ENCODE measurements at regions not wholly inside any gene's neighbourhood (a gene's known extent, or its start where the extent isn't known, plus 50 kb on each side); places are given as distances from the start of the nearest gene placed in this dataset.

DNA sequence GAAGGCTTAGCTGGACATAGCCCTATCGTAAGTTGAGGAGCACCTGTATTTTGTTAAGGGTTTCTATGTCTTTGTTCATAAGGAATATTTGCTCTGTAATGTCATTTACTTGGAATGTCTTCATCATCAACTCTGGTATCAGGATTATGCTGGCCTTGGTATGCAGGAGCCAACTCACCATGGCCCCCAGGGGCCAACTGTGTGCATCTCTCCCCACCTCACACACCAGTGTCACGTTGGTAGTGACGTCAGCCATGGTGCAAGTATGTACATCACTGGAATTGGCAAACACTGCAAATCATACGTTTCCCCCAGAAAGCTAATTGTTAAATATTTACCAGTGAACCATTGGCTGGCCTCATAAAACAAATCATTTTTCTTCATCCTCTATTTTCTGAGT lies 70.8 kb downstream of the YTHDF1 start:
- intact Hi-C loops (cut with micrococcal nuclease; ENCODE audit: unreplicated experiment) = no loop called here
- no TSS peak for BruUV-seq (replicated peaks)
- Histone ChIP-seq H3K27ac (ENCODE audit: low read length) (no peak overlapping the region), H3K27me3 (ENCODE audit: control insufficient read depth, insufficient read depth, low read length) (peaks cover 8% of the 10 kb centered on the region; the same call in 1 of the 2 replicates), H3K36me3 (ENCODE audit: control insufficient read depth, insufficient read depth, low read length) (no peaks in the 10 kb centered on the region), H3K4me1 (ENCODE audit: control insufficient read depth, insufficient read depth, low read length) (no peaks in the 10 kb centered on the region), H3K4me3 (ENCODE audit: low read depth in 2 of 2, low read length in 2 of 2) (no peak overlapping the region), H3K9me3 (ENCODE audit: control insufficient read depth, insufficient read depth, low read depth, low read length) (no peaks in the 10 kb centered on the region; the same call in 1 of the 2 replicates)
- ATAC-seq (no peak), DNase-seq (ENCODE audit: low read depth, low spot score) (no peak)
- CTCF ChIA-PET = no interaction called here
- TF ChIP-seq, protein P1, sequence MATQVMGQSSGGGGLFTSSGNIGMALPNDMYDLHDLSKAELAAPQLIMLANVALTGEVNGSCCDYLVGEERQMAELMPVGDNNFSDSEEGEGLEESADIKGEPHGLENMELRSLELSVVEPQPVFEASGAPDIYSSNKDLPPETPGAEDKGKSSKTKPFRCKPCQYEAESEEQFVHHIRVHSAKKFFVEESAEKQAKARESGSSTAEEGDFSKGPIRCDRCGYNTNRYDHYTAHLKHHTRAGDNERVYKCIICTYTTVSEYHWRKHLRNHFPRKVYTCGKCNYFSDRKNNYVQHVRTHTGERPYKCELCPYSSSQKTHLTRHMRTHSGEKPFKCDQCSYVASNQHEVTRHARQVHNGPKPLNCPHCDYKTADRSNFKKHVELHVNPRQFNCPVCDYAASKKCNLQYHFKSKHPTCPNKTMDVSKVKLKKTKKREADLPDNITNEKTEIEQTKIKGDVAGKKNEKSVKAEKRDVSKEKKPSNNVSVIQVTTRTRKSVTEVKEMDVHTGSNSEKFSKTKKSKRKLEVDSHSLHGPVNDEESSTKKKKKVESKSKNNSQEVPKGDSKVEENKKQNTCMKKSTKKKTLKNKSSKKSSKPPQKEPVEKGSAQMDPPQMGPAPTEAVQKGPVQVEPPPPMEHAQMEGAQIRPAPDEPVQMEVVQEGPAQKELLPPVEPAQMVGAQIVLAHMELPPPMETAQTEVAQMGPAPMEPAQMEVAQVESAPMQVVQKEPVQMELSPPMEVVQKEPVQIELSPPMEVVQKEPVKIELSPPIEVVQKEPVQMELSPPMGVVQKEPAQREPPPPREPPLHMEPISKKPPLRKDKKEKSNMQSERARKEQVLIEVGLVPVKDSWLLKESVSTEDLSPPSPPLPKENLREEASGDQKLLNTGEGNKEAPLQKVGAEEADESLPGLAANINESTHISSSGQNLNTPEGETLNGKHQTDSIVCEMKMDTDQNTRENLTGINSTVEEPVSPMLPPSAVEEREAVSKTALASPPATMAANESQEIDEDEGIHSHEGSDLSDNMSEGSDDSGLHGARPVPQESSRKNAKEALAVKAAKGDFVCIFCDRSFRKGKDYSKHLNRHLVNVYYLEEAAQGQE (IDR thresholded peaks at IDR 0.05; ENCODE audit: insufficient read depth in 1 of 2, low read depth in 2 of 2, low read length in 1 of 2) = no peak
- no peak for TF ChIP-seq POLR2AphosphoS5 (IDR thresholded peaks at IDR 0.05; ENCODE audit: low read depth, low read length)
- in situ Hi-C loops (cut with HindIII; ENCODE audit: low pct_unique_long_range_greater_than_20kb, low sequenced_read_pairs) = no loop called here
- POLR2A ChIA-PET = no interaction called here

DNA sequence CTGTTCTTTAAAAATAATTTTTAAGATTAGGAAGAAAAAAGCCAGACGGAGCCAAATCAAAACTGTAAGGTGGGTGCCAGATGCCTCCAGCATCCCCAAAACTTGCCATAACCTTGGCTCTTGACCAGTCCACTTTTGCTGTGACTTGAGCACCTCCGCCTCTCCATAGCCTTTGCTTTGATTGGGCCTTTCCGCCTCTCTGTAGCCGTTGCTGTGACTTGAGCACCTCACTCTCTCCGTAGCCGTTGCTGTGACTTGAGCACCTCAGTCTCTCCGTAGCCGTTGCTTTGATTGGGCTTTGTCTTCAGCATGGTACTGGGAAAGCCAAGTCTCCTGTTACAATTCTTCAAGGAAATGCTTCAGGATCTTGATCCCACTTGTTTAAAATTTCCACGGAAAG lies 73.0 kb downstream of the YTHDF1 start:
- in situ Hi-C loops (cut with HindIII; ENCODE audit: low pct_unique_long_range_greater_than_20kb, low sequenced_read_pairs) = no loop called here
- intact Hi-C loops (cut with micrococcal nuclease; ENCODE audit: unreplicated experiment) = no loop called here
- Histone ChIP-seq H3K4me3 (ENCODE audit: low read depth in 2 of 2, low read length in 2 of 2) (no peak overlapping the region), H3K27me3 (ENCODE audit: control insufficient read depth, insufficient read depth, low read length) (peaks cover 12% of the 10 kb centered on the region), H3K4me1 (ENCODE audit: control insufficient read depth, insufficient read depth, low read length) (no peaks in the 10 kb centered on the region), H3K27ac (ENCODE audit: low read length) (no peak overlapping the region), H3K9me3 (ENCODE audit: control insufficient read depth, insufficient read depth, low read depth, low read length) (no peaks in the 10 kb centered on the region; the same call in 1 of the 2 replicates), H3K36me3 (ENCODE audit: control insufficient read depth, insufficient read depth, low read length) (no peaks in the 10 kb centered on the region)
- ATAC-seq (no peak), DNase-seq (ENCODE audit: low read depth, low spot score) (no peak)
- TF ChIP-seq POLR2AphosphoS5 (IDR thresholded peaks at IDR 0.05; ENCODE audit: low read depth, low read length) = no peak
- TF ChIP-seq, protein P1 (IDR thresholded peaks at IDR 0.05; ENCODE audit: insufficient read depth in 1 of 2, low read depth in 2 of 2, low read length in 1 of 2) = no peak
- TF ChIP-seq, protein P2, sequence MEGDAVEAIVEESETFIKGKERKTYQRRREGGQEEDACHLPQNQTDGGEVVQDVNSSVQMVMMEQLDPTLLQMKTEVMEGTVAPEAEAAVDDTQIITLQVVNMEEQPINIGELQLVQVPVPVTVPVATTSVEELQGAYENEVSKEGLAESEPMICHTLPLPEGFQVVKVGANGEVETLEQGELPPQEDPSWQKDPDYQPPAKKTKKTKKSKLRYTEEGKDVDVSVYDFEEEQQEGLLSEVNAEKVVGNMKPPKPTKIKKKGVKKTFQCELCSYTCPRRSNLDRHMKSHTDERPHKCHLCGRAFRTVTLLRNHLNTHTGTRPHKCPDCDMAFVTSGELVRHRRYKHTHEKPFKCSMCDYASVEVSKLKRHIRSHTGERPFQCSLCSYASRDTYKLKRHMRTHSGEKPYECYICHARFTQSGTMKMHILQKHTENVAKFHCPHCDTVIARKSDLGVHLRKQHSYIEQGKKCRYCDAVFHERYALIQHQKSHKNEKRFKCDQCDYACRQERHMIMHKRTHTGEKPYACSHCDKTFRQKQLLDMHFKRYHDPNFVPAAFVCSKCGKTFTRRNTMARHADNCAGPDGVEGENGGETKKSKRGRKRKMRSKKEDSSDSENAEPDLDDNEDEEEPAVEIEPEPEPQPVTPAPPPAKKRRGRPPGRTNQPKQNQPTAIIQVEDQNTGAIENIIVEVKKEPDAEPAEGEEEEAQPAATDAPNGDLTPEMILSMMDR (IDR thresholded peaks at IDR 0.05) = no peak
- TF ChIP-seq SIN3A (IDR thresholded peaks at IDR 0.05; ENCODE audit: borderline replicate concordance, insufficient read depth, low read depth, low read length) = no peak
- POLR2A ChIA-PET = interaction anchor here (0.6 kb wide), 1 partner anchor 217 kb away, joined by 4 read pairs; no protein-coding TSS in a partner anchor
- CTCF ChIA-PET = no interaction called here
- no TSS peak for BruUV-seq (replicated peaks)
